ENCODE measurements at regions not wholly inside any gene's neighbourhood (a gene's known extent, or its start where the extent isn't known, plus 50 kb on each side); places are given as distances from the start of the nearest gene placed in this dataset.

- Histone ChIP-seq H3K9me3 (ENCODE audit: low read length) (no peaks in the 10 kb centered on the region), H3K4me1 (ENCODE audit: insufficient read depth, low read length) (no peaks in the 10 kb centered on the region), H3K79me2 (ENCODE audit: insufficient read depth, low read length) (no peaks in the 10 kb centered on the region), H2AFZ (ENCODE audit: low read length) (no peak overlapping the region), H3K27me3 (ENCODE audit: control insufficient read depth in 1 of 2, insufficient read depth in 2 of 2, low read length in 2 of 2) (no peaks in the 10 kb centered on the region), H3K4me2 (ENCODE audit: low read depth, low read length) (no peak overlapping the region), H4K20me1 (ENCODE audit: insufficient read depth, low read length) (no peaks in the 10 kb centered on the region), H3K4me3 (replicated peaks in 1 of 3; ENCODE audit: insufficient read depth in 1 of 3, low read depth in 2 of 3, low read length in 3 of 3) (no peak overlapping the region), H3K27ac (ENCODE audit: extremely low read length, insufficient read depth, low read length) (no peak overlapping the region), H3K9ac (ENCODE audit: insufficient read depth, low read depth, low read length) (no peak overlapping the region), H3K36me3 (replicated peaks in 1 of 2; ENCODE audit: control insufficient read depth in 1 of 2, insufficient read depth in 2 of 2, low read length in 2 of 2) (no peaks in the 10 kb centered on the region)
- FAIRE-seq (no peak), ATAC-seq (no peak), DNase-seq (ENCODE audit: low spot score) (no peak)
- no TSS peak for BruUV-seq (replicated peaks)
- ChIA-PET CTCF (ENCODE audit: low intra/inter-chr PET ratio, low total read pairs) (no interaction called here), POLR2A (no interaction called here)
- WGBS (ENCODE audit: low lambda C conversion rate), result 57% methylated on average over 5 of the region's 5 CpGs
- TF ChIP-seq HDAC1 (CRISPR knock-in tag; IDR thresholded peaks at IDR 0.05) (no peak), POLR2AphosphoS5 (IDR thresholded peaks at IDR 0.05; ENCODE audit: low read depth, low read length) (no peak), HNRNPK (IDR thresholded peaks at IDR 0.05; ENCODE audit: low read depth, low read length, poor library complexity, severe bottlenecking) (peak; percentile 81), ZBTB42 (CRISPR knock-in tag; IDR thresholded peaks at IDR 0.05) (no peak), PCBP2 (optimal IDR thresholded peaks at IDR 0.05; ENCODE audit: low read depth, low read length, poor library complexity, severe bottlenecking) (peak; percentile 79), GTF2F1 (IDR thresholded peaks at IDR 0.05; ENCODE audit: low read length) (no peak), ZNF407 (CRISPR knock-in tag; IDR thresholded peaks at IDR 0.05; ENCODE audit: not compliant biosample characterization) (no peak), ATF2 (CRISPR knock-in tag; IDR thresholded peaks at IDR 0.05) (no peak), NFYB (CRISPR knock-in tag; IDR thresholded peaks at IDR 0.05) (no peak), HNF4A (CRISPR knock-in tag; IDR thresholded peaks at IDR 0.05) (no peak), ZNF879 (CRISPR knock-in tag; IDR thresholded peaks at IDR 0.05) (no peak)
- in situ Hi-C loops (cut with HindIII; ENCODE audit: extremely low pct_ligation_motif_present, low pct_unique_long_range_greater_than_20kb), result no loop called here
- intact Hi-C loops (cut with micrococcal nuclease; ENCODE audit: unreplicated experiment), result loop anchor here (5.0 kb wide), 1 partner anchor 235 kb away; no protein-coding TSS in a partner anchor
These were observed 206.1 kb upstream of the DPH6 start for GRCh38 chr15:35752134-35752466.

All from HepG2 (cell line).